Stimulated activated CD4-positive, alpha-beta T cell treated with anti-CD3 and anti-CD28 coated beads, TNF-alpha, amount 100 ng/mL, for 1 hour (primary cell): ENCODE measurements at regions not wholly inside any gene's neighbourhood (a gene's known extent, or its start where the extent isn't known, plus 50 kb on each side); places are given as distances from the start of the nearest gene placed in this dataset.
"Not testable (repeated sequence)": the region's sequence is repeated elsewhere in the genome, so short reads cannot be mapped to it uniquely, and the experiment has no call there.

Experiments used
- DNase-seq, 3 donors: peaks; one replicate each; pipeline ENCODE4 v3.0.0-alpha.2; 2020; ENCODE audit warnings: low read depth in 3 of 3, low spot score in 1 of 3

GRCh38 chr3:177652556-177653291 lies 455.4 kb upstream of the TBL1XR1 start:
- no peak for DNase-seq

GRCh38 chr3:177657243-177657642 lies 460.0 kb upstream of the TBL1XR1 start:
- DNase-seq = no peak

- DNase-seq = no peak
These were observed 461.1 kb upstream of the TBL1XR1 start for GRCh38 chr3:177658354-177658753.

- not testable (repeated sequence) for DNase-seq
These were observed 467.3 kb upstream of the TBL1XR1 start for GRCh38 chr3:177664380-177665103.

GRCh38 chr3:177665122-177665808 lies 468.0 kb upstream of the TBL1XR1 start:
- no peak for DNase-seq

GRCh38 chr3:177672252-177672911 lies 475.1 kb upstream of the TBL1XR1 start:
- DNase-seq = no peak

GRCh38 chr3:177673112-177673914 lies 476.0 kb upstream of the TBL1XR1 start:
- DNase-seq = no peak

GRCh38 chr3:177674186-177674585 lies 476.9 kb upstream of the TBL1XR1 start:
- no peak for DNase-seq

- DNase-seq = no peak
These were observed 478.9 kb upstream of the TBL1XR1 start for GRCh38 chr3:177676148-177676547.

GRCh38 chr3:177676947-177677587 lies 479.8 kb upstream of the TBL1XR1 start:
- DNase-seq = no peak

- DNase-seq = no peak
These were observed 482.5 kb upstream of the TBL1XR1 start for GRCh38 chr3:177679568-177680471.

- no peak for DNase-seq
These were observed 483.2 kb upstream of the TBL1XR1 start for GRCh38 chr3:177680472-177680821.

GRCh38 chr3:177681156-177681555 lies 483.9 kb upstream of the TBL1XR1 start:
- no peak for DNase-seq

- DNase-seq = no peak
These were observed 484.6 kb upstream of the TBL1XR1 start for GRCh38 chr3:177681852-177682251.

- DNase-seq = no peak
These were observed 486.3 kb upstream of the TBL1XR1 start for GRCh38 chr3:177683586-177683985.

GRCh38 chr3:177686671-177687070 lies 489.4 kb upstream of the TBL1XR1 start:
- DNase-seq = no peak

- no peak for DNase-seq
These were observed 490.0 kb upstream of the TBL1XR1 start for GRCh38 chr3:177687291-177687690.

GRCh38 chr3:177688152-177688551 lies 490.9 kb upstream of the TBL1XR1 start:
- DNase-seq = no peak

GRCh38 chr3:177689077-177689476 lies 491.8 kb upstream of the TBL1XR1 start:
- DNase-seq = no peak
